ENCODE measurements at regions not wholly inside any gene's neighbourhood (a gene's known extent, or its start where the extent isn't known, plus 50 kb on each side); places are given as distances from the start of the nearest gene placed in this dataset.

DNA sequence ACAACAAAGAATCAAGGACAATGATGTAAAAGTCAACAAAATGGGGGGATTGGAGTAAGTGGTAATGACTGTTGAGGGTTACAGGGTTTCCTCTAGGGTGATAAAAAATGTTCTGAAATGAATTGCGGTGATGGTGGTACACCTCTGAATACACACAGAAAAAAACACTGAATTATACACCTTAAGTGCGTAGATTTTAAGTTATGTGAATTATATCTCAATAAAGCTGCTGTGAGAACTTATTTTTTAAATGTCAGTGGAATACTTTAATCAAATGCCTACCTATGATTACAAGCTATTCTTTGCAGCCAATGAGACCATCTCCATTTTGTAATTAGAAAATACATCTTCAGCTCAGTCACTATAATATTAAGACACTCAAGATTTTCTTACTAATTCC, 53.5 kb downstream of the ZNF608 start:
- no peak for DNase-seq

DNA sequence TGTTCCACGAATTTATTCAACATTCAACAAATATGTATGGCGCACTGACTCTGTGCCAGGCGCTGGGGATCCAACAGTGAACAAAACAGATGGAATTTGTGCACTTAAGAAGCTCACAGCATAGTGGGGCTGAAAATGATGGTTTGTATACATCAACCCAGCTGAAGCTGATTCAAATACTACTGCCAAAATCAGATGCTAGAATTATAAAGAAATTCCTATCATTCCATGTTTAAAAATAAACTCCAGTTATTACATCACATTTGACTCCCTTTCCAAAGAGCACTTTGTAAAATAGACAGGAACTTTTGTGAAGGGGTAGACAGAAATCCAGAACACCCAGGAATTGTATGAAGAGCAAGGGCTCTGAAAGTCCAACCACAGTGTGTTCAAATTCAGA, 54.1 kb downstream of the ZNF608 start:
- no peak for DNase-seq

DNA sequence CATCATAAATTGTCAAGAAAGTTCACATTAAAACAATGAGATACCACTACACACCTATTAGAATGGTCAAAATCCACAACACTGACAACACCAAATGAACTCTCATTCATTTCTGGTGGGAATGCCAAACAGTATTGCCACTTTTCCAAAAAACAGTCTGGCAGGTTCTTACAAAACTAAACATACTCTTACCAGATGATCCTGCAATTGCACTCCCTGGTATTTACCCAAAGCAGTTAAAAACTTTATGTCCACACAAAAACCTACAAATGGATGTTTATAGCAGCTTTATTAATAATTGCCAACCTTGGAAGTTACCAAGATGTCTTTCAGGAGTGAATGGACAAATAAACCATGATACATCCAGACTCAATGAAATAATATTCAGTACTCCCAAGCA, 56.8 kb downstream of the ZNF608 start:
- DNase-seq = no peak

DNA sequence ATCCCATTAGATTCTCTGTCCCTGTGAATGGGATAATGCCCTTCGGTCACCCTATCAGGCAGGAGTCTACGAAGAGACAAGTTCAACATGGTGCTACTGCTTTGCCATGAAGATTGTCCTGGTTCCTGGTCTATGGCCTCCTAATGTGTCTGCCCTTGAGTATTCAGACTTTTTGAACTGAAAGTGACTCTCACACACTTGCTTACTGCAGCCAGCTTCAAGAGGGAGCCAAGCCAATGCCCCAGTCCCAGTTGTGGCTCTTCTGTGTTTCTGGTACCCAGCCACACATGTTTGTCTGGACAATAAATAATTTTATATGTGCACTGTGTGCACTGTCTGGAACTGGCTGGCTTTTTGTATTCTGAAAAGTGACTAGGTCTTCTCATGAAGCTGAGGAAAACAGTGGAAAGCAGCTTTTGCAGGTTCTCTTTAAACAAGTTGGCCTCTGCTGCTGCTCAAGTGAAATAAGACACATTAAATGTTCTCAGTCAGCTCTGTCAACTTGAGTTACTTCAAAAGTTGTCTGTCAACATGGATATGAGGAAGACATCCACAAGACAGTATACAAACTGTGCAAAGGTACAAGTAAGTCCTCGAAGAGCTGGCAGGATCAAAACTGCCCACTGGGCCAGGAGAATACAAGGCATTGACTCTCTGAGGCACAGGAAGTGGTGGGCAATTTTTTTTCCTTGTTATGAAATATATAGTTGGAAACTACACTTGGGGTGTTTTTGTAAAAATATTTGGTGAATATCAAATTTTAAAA, 60.0 kb downstream of the ZNF608 start:
- no peak for DNase-seq

DNA sequence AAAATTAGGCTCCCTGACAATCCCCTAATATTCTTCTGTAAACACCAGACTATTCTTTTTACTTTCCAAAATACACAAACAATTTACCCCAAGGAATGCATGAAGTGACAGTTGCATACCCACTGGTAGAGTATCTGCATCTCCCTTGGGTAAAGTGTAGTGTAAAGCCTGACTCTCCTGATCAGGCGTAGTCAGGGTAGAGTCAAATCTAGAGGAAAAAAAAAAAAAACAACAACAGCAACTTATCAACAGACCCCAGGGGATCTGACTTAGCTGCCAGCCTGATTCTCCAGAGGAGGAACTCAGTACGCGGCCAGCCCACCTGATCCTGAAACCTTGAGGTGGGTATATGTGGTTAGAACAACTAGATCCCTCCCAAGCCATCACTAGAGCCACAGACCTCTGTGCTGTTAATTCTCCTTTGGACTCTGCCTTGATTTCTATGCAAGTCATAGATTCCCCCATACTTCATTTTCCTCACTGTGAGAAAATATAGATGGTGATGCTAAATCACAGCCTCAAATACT, 61.0 kb downstream of the ZNF608 start:
- DNase-seq = no peak

DNA sequence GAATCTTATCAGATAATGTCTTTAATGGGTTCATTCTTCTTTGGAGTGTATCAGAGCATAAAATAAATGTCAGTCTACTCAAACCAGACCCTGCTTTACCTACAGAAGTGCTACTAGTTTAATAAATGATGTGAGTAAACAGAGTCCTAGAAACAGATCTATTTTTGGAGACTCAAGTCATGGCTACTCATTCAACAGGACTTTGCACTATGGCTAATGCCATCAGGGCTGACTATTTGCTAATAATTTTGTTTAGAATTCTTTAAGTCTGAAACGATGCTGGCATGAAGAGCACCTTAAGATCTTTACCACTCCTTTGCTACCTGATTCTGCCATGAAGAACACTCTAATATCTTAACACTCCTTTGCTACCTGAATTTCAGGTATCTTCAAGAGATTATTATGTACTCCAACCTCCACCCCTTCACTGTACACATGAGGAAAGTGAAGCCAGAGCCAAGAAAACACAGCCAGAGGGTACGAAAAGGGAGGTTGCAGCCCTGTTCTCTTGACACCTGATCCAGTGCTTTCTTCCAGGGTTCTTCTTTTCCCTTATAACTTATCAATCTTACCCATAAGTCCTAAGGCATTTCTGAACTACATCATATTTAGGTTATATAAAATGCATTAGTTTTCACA, 62.4 kb downstream of the ZNF608 start:
- no peak for DNase-seq

DNA sequence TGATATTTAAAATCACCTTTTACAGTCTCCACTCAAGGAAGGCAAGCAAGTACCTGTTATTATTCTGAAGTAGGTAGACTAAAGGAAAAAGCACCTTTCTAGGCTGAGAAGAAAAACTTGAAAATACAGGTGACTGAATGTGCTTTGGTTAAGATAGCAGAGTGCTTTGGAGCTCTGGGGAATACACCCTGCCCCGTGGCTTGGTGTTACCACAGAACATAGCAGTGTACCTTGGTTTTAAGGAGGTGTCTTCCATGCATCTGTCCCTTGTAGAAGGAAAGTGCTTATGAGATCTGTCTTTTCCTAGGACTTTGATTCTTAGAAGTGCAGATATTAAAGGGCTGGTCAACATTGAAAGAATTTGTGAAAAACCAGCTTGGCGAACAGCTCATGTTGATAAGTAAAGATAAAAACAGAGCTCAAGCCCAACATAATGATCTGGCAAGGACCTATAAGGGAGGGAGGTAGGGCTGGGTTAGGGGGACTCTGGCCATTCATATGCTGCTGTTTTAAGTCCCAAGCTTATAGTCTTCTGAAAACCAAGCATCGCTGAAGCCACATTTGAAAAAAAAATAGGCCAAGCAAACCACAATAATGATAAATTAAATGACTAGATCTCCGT, 66.8 kb downstream of the ZNF608 start:
- DNase-seq = no peak

DNA sequence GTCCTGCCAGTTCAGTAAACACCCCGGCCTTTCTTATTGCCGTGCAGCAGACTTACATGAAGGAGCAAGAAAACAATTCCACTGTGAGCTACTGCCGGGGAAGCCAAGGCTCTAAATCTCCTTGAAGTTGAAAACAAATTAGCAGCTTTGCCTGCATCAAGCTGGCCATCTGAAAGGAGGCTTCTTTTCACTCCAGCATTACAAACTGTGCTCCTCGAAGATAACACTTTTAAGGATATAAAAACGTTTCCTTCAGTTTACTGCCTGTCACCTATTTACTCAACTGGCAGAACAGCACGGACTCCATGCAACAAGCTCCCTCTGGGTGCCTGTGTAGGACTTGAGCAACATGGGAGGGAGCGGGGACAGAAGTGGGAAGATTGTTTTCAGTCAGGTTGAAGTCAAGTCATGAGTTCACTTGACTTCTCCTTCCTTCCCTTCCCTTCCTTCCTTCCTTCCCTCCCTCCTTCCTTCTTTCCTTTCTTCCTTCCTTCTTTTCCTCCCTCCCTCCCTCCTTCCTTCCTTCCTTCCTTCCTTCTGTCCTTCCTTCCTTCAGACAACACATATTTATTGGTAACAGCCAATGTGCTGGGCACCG, 67.4 kb downstream of the ZNF608 start:
- DNase-seq = no peak

DNA sequence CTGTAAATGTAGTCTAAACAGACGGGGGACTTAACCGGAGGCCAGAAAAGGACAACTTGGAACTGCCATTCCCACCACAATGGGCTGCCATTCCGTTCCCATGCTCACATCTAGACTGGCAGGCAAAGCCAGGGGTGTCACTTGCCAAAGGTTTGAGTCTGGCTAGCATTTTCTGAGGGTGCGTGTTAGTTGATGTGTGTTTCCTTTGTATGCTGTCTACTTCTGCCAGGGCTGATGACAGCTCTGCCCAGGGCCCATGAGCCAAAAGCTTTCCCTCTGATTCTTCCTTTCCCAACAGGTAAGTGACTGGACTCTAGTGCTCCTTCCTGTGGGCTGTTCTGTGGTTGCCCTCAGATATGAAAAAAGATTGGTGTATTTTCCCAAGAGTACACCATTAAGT, 68.0 kb downstream of the ZNF608 start:
- DNase-seq = no peak

DNA sequence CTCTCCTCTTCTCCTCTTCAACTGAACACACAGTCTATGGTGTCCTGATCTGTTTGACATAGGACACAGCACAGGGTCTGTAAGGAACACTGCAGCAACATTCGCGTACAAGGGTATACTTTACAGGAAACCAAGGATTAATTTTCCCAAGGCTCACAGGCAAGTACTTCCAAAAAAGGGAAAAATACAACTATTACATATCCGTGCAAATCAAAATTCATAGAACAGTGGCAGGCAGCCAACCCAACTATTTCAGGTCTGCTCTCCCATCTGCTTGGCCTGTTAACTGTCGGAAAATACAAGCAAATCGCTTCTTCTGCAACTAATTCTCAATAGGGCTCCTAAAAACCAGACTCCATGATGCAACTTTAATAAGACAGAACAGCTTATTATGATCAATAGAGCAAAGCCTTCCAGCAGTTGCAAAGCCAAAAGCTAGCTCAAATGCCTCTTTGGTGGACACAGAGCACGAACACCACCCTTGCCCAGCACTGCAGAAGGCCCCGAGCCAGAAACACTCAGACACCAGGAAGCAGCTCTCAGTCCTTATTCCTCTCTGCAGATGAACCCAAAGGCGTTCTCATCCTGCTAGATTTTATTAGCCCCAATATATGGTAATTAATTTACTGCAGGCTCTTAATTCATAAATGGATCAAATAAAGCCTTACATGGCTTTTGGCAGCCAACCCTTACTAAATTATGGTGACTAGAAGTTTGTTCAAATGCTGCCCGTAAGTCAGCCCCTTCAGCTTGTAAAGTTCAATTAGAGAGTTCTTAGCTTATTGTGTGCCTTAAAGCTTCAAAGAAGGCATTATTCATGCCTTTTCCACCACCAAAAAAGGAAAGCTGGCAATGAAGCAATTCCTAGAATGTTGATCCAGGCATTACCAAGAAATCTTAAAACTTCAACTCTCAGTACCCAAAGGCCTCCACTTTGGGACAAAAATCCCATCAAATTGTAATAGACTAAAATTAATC, 68.8 kb downstream of the ZNF608 start:
- DNase-seq = peak; percentile 47 to 53

DNA sequence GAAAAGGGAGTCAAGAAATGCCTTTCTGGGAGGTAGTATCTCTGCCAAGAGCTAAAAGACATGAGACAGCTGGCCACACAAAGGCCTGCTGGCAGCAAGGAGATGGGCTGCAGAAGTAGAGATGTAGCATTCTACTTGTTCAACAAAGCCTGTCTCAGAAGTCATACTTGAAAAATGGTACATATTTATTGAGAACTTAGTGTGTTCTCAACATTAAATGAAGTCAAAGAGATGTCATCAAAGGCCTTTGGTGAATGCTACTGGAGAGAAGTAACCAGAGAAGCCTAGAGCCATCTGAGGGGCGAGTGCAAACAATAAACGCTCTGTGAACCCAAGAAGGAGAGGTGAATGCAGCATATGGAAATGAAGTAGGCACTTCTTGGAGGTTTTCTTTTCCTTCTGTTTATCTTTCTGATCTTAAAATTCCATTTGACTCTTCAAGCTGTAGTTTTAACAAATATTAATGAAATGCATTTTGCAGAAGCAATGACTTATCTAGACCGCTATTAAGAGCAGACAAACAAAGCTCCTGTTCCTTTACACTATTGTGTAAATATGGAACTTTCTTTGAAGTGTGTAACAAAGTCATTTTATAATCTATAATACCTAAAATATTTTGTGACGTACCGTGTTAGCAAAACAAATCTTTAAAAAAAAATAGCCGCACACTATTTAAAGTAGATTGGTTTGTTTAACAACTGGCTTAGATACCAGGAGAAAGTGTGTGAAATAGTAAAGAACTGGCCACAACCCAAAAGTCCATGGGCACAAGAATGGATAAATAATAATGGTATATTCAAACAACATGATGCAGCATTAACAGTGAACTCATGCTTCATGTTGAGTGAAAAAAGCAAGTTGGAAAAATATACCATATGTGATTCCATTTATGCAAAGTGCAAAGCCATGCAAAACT, 70.2 kb downstream of the ZNF608 start:
- DNase-seq = no peak

DNA sequence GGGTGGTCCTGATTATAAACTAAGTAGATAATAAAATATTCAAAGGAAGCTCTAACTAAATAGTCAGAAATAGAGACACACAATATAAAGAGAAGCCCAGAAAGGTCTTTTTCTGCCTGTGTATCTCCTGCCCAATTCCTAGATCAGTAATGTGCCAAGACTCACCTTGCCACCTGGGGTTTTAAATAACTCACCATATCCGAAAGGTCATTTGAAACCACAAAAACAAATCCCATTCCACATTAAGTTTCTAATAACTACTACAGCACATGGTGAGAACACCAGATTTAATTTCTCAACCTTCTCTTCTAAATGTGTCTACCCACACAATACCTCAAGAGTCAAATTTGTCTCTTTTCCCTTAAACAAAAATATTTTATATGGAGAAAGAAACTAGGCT, 75.2 kb downstream of the ZNF608 start:
- DNase-seq = no peak

DNA sequence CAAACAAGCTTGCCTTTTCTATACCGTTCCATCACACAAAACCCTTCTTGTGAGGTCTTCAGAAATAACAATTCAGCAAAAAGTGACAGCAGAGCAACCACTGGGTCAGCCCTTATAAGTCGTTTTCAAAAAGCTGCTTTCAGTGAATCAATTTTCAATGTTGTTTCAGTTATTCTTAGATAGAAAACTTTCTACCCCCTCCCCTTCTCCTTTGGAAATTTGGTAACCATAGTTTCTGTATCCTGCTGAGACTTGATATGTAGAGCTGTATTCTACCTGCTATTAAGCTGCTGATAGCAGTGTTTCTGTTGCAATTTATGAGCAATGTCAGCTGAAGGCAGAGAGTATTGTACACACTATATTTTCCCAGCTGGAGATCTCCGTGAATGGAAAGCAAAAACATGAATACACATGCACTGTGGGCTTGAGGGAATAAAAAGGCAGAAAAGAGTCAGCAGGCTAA, 75.7 kb downstream of the ZNF608 start:
- no peak for DNase-seq

DNA sequence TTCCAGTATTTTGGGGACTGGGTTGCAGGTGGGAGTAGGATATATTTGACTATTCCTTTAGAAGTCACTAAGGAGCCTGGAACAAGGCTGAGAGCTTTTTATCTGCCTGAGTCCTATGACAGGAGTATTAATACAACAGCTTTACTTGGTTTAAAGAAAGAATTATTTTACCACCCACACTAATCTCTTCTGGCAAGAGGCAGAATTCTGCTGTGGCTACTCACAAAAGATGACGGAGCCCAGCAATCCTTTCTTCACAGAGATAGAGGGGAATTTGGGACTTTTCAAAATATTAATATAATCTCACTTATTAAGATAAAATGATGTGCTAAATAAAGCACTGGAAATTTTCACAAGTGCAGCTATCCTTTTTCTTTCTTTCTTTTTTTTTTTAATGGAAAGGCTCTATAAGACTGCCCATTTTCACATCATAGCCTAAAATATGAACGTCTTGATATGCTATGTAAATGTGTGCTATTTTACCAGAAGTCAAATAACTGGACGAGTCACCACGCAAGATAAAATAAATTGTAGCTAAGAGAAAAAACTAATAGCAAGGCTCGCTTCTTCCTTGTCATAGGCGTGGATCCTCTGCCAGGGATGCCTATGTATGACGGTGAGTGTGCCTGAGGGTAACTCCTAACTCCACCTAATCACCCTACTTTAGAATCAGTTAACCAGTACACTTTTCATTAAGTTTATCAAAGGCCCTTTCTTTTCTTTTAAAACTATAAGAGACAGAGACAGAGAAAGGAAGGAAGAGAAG, 76.3 kb downstream of the ZNF608 start:
- DNase-seq = no peak

DNA sequence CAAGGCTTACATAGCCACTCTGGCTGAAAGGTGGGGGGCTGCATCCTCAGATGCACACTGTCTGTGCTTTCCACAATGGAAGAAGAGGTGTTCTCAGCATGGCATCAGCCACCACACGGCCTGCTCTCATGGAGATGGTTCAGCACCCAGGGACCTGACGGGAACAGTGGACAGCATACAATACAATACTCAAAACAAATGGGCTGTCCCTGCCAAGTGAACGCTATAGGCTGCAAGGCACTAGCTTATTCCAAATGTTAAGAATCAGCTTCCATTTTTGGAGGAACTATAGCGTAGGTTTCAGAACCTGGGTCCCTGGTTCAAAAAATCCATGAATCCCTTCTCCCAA, 77.2 kb downstream of the ZNF608 start:
- no peak for DNase-seq

DNA sequence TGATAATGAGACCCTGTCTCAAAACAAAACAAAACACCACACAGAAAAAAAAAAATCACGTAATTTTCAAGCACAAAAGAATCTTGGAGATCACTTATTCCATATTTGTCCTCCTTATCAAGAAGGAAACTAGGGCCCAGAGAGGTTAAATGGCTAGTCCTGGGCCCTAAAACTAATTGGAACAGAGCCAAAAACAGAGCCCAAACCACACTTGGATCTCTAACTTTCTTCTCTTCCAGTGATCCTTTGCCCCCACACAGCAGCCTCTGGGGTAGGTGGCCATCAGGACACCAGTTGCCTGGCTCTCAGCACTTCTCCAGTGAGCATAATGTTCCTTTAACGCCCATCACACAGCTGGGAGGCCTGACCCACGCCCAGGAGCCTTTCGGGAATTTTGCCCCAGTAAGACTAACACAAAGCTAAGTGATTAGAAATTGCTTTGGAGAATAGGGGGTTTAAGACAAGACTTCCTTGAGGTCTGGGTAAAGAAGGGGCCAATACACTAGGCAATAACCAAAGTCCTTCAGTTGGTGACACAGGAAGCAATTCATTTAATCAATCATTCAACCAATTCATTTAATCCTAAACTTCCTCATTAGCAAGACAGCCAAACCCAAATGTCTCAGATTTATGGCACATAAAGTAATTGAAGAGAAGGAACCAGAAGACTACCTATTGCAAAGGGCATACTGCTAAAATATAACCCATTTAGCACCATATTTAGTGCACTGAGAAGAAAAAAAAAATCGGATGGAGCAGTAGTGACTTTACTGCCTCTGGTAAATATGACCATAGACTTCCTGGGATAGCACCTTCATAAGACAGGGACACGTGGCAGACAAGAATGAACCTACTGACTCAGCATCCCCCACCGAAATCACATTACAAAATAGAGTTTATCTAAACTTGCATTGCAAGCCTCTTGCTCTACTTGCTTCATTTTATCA, 77.8 kb downstream of the ZNF608 start:
- DNase-seq = no peak

DNA sequence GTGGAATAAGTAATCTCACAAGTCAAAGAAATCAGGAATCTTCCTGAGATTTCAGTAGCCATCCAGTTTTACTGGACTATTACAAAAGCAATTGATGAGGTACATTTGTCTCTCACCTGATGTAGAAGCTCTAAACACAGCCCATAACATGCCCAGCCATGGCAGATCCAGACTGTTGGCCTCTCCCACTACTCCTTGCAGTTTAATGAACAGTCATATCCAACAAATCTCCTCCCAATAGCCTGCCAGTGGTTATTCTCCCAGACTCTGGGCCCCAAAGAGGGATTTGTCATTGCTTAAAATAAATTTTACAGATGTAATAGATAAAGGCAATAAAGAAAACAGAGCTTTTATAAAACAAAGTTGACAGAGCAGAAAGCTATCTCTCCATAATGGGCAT, 80.8 kb downstream of the ZNF608 start:
- DNase-seq = no peak

DNA sequence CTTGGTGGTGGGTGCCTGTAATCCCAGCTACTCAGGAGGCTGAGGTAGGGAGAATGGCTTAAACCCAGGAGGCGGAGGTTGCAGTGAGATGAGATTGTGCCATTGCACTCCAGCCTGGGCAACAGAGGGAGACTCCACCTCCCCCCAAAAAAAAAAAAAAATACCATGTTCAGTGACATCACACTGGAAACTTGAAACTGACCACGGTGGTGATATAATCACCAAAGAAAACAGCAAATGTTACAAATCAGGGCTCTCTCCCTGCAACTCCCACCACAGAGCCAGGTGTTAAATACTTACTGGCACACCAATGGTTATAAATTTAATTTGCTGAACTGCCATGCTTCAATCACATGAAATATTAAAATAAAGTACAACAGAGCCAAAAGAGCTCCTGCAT, 81.4 kb downstream of the ZNF608 start:
- no peak for DNase-seq

DNA sequence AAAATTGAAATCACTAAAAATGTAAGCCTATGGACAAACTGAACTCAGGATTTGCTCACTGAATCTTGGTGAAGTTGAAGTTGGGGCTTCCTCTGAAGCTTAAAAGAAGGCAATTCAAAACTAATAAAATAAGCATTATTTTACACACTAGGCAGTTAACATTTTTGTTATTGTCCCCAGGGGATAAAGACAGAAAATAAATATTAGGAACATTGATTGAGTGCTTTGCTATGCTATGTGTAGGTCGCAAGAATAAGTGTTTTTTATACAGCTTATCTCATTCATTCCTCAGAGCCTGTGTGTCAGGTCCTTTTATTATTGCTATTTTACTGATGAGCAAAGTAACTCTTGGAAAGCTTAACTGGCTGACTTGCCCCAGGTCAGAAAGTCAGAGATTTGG, 82.2 kb downstream of the ZNF608 start:
- DNase-seq = no peak
